Hematopoietic multipotent progenitor cell (in vitro differentiated cells): ENCODE measurements at regions not wholly inside any gene's neighbourhood (a gene's known extent, or its start where the extent isn't known, plus 50 kb on each side); places are given as distances from the start of the nearest gene placed in this dataset.
"Not testable (repeated sequence)": the region's sequence is repeated elsewhere in the genome, so short reads cannot be mapped to it uniquely, and the experiment has no call there.

Experiments
- DNase-seq, 3 donors: peaks; one replicate each; pipeline ENCODE4 v3.0.0-alpha.2; 2011 to 2015; ENCODE audit warnings: low read depth in 2 of 3, low spot score in 2 of 3

GRCh38 chr20:52011093-52011492 lies 180.5 kb downstream of the ZFP64 start:
- no peak for DNase-seq

GRCh38 chr20:52010541-52010940 lies 181.0 kb downstream of the ZFP64 start:
- no peak for DNase-seq

- DNase-seq = no peak
Observed at GRCh38 chr20:52008874-52009273, 182.7 kb downstream of the ZFP64 start.

GRCh38 chr20:52004715-52005114 lies 186.9 kb downstream of the ZFP64 start:
- no peak for DNase-seq

GRCh38 chr20:52004018-52004417 lies 187.6 kb downstream of the ZFP64 start:
- DNase-seq = no peak

GRCh38 chr20:52003415-52003814 lies 188.2 kb downstream of the ZFP64 start:
- DNase-seq = no peak

GRCh38 chr20:52001999-52002666 lies 189.4 kb downstream of the ZFP64 start:
- DNase-seq = peak in 2 of 3 donors; percentile 14 to 34

- DNase-seq = not testable (repeated sequence)
Observed at GRCh38 chr20:51997281-51997936, 194.2 kb downstream of the ZFP64 start.

- no peak for DNase-seq
Observed at GRCh38 chr20:51995551-51995951, 193.2 kb upstream of the SALL4 start.

GRCh38 chr20:51994751-51995417 lies 192.6 kb upstream of the SALL4 start:
- DNase-seq = no peak

GRCh38 chr20:51987812-51988211 lies 185.5 kb upstream of the SALL4 start:
- no peak for DNase-seq

- no peak for DNase-seq
Observed at GRCh38 chr20:51985013-51985415, 182.7 kb upstream of the SALL4 start.

- DNase-seq = no peak
Observed at GRCh38 chr20:51980277-51980676, 178.0 kb upstream of the SALL4 start.

- DNase-seq = no peak
Observed at GRCh38 chr20:51979226-51979625, 176.9 kb upstream of the SALL4 start.

- peak in 2 of 3 donors; percentile 39 to 51 for DNase-seq
Observed at GRCh38 chr20:51978070-51978501, 175.8 kb upstream of the SALL4 start.

- DNase-seq = no peak
Observed at GRCh38 chr20:51972056-51972455, 169.7 kb upstream of the SALL4 start.

GRCh38 chr20:51970858-51971257 lies 168.5 kb upstream of the SALL4 start:
- no peak for DNase-seq

- no peak for DNase-seq
Observed at GRCh38 chr20:51969191-51969590, 166.9 kb upstream of the SALL4 start.

GRCh38 chr20:51968151-51968550 lies 165.8 kb upstream of the SALL4 start:
- no peak for DNase-seq

- peak in 2 of 3 donors; percentile 51 to 60 for DNase-seq
Observed at GRCh38 chr20:51966296-51966971, 164.1 kb upstream of the SALL4 start.
